ENCODE measurements at regions not wholly inside any gene's neighbourhood (a gene's known extent, or its start where the extent isn't known, plus 50 kb on each side); places are given as distances from the start of the nearest gene placed in this dataset.

DNA sequence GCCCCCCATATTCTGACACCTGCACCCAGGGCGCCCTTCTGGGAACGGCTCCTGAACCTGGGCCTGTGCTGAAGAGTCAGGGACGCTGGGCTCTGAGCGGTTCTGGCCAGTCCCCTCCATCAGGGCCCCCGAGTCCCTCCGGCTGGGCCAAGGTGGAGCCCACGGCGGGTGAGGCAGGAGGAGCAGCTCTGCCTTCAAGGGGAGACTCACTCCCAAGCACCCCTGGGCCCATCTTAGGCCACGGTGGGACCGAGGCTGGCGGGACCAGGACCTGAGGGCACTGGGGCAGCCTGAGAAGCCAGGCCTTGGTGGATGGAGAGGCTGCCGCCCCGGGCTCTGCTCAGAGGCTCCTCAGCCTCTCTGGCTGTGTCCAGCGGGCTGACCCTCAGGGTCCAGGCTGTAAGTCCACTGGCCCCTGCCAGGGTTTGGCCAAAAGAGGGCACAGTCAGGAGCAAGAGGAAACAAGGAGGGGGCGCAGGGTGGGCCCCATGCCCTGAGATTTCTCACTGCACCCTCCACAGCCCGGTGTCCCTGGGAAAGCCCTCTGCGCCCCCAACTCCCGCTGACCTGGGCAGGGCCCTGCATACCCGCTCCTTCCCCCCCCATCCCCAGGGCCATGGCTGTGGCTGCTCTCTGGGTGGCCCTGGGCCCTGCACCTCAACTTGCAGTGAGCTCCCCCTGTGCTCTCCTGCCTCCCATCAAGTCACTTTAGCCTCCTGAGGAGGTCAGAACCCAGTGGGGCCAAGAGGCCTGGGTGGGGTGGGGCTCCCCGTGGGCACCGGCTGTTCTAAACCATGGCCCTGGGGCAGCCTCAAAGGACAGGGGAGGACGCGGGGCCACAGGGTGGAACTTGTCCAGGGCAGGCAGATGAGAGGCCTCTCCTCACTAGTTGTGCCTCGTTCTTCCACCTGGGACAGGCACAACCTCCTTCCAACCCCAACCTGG, 266.4 kb upstream of the SFSWAP start:
- TF ChIP-seq, protein P1, sequence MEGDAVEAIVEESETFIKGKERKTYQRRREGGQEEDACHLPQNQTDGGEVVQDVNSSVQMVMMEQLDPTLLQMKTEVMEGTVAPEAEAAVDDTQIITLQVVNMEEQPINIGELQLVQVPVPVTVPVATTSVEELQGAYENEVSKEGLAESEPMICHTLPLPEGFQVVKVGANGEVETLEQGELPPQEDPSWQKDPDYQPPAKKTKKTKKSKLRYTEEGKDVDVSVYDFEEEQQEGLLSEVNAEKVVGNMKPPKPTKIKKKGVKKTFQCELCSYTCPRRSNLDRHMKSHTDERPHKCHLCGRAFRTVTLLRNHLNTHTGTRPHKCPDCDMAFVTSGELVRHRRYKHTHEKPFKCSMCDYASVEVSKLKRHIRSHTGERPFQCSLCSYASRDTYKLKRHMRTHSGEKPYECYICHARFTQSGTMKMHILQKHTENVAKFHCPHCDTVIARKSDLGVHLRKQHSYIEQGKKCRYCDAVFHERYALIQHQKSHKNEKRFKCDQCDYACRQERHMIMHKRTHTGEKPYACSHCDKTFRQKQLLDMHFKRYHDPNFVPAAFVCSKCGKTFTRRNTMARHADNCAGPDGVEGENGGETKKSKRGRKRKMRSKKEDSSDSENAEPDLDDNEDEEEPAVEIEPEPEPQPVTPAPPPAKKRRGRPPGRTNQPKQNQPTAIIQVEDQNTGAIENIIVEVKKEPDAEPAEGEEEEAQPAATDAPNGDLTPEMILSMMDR (IDR thresholded peaks at IDR 0.05): no peak
- TF ChIP-seq POLR2A (IDR thresholded peaks at IDR 0.05): no peak
